ENCODE measurements at regions not wholly inside any gene's neighbourhood (a gene's known extent, or its start where the extent isn't known, plus 50 kb on each side); places are given as distances from the start of the nearest gene placed in this dataset.

- DNase-seq, result no peak
Observed at GRCh38 chr2:144280009-144280408, 239.9 kb downstream of the ZEB2 start.

GRCh38 chr2:144279165-144279564, 240.8 kb downstream of the ZEB2 start:
- peak; percentile 73 for DNase-seq

- DNase-seq, result no peak
Observed at GRCh38 chr2:144277622-144278354, 242.1 kb downstream of the ZEB2 start.

- DNase-seq, result no peak
Observed at GRCh38 chr2:144275340-144275739, 244.6 kb downstream of the ZEB2 start.

- no peak for DNase-seq
Observed at GRCh38 chr2:144274131-144274530, 245.8 kb downstream of the ZEB2 start.

- no peak for DNase-seq
Observed at GRCh38 chr2:144270951-144271350, 249.0 kb downstream of the ZEB2 start.

- DNase-seq, result no peak
Observed at GRCh38 chr2:144268036-144268678, 251.8 kb downstream of the ZEB2 start.

GRCh38 chr2:144267239-144267638, 252.7 kb downstream of the ZEB2 start:
- no peak for DNase-seq

- DNase-seq, result no peak
Observed at GRCh38 chr2:144265654-144266053, 254.3 kb downstream of the ZEB2 start.

- DNase-seq, result no peak
Observed at GRCh38 chr2:144261966-144262365, 258.0 kb downstream of the ZEB2 start.

- no peak for DNase-seq
Observed at GRCh38 chr2:144261336-144261735, 258.6 kb downstream of the ZEB2 start.

- DNase-seq, result no peak
Observed at GRCh38 chr2:144259332-144259731, 260.6 kb downstream of the ZEB2 start.

- no peak for DNase-seq
Observed at GRCh38 chr2:144258154-144258553, 261.8 kb downstream of the ZEB2 start.

GRCh38 chr2:144256996-144257707, 262.8 kb downstream of the ZEB2 start:
- DNase-seq, result no peak

GRCh38 chr2:144254342-144255235, 265.3 kb downstream of the ZEB2 start:
- DNase-seq, result no peak

GRCh38 chr2:144253743-144254142, 266.2 kb downstream of the ZEB2 start:
- DNase-seq, result no peak

- DNase-seq, result no peak
Observed at GRCh38 chr2:144252694-144253093, 267.2 kb downstream of the ZEB2 start.

- DNase-seq, result no peak
Observed at GRCh38 chr2:144249035-144249637, 270.8 kb downstream of the ZEB2 start.

GRCh38 chr2:144248350-144249034, 271.4 kb downstream of the ZEB2 start:
- DNase-seq, result no peak

- no peak for DNase-seq
Observed at GRCh38 chr2:144244938-144245337, 275.0 kb downstream of the ZEB2 start.

GRCh38 chr2:144242311-144242710, 277.6 kb downstream of the ZEB2 start:
- DNase-seq, result no peak

GRCh38 chr2:144241801-144242200, 278.1 kb downstream of the ZEB2 start:
- no peak for DNase-seq

Data from NCI-H526 treated with DMSO at 0.1 percent for 48 hours (cell line).